ENCODE measurements at regions not wholly inside any gene's neighbourhood (a gene's known extent, or its start where the extent isn't known, plus 50 kb on each side); places are given as distances from the start of the nearest gene placed in this dataset.

- FAIRE-seq: no peak
Measured at GRCh38 chr2:200752835-200753234, 58.9 kb upstream of the BZW1 start.

GRCh38 chr2:200756618-200757321, 54.9 kb upstream of the BZW1 start:
- FAIRE-seq: no peak

- no peak for FAIRE-seq
Measured at GRCh38 chr2:200757399-200757798, 54.3 kb upstream of the BZW1 start.

DNA sequence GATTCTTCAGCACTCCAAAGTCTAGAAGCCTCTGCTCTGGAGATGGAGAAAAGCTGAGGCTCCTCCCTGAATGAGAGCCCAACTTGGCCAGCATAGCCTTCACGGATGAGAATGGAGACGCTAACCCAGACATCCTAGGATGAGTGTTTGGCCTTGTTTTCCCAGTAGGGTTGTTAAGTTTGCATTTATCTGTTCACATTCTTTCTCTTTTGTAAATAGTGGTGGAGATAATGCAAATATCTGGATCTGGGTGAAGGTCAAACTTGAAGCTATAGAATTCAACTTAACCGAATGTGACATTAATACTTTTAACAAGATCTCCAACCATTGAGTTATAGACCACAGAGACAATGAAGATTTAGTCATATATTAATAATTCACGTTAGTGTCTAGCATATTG, 53.4 kb upstream of the BZW1 start:
- FAIRE-seq: no peak

DNA sequence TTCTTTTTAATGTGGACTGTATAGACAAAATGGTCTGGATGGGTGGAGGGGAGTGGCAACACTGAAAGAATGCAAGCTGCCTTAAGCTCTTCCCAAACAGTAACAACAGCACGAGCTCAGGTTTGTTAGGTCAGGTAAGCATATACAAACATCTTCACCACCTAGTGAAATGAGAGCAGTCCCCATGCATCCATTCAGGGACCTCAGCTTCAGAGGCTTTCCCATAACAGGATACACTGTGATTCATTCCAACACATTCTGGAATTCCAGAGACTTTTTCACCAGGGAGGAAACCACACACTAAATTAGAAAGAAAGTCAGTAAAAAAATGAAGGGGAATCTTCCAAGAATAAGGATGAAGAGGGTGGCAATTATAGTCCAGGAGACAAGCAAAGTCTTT, 50.4 kb upstream of the BZW1 start:
- no peak for FAIRE-seq
